NB4 (cell line): ENCODE measurements at regions not wholly inside any gene's neighbourhood (a gene's known extent, or its start where the extent isn't known, plus 50 kb on each side); places are given as distances from the start of the nearest gene placed in this dataset.

Experiments
- DNase-seq: peaks from one replicate; pipeline ENCODE4 v3.0.0; 2010; ENCODE audit warnings: low read depth
- H3K4me3 ChIP-seq: one replicate; pipeline ENCODE4 v1.5.1; 2011; ENCODE audit warnings: mild to moderate bottlenecking, low read depth, low read length, moderate library complexity
- CTCF ChIP-seq: IDR thresholded peaks from one replicate; pipeline ENCODE4 v1.5.1; 2012; ENCODE audit warnings: low read depth, low read length
- MYC ChIP-seq: IDR thresholded peaks from 2 replicates; pipeline ENCODE4 v1.6.1; 2011; ENCODE audit warnings: low read depth, low read length
- POLR2A ChIP-seq: IDR thresholded peaks from 2 replicates; pipeline ENCODE4 v1.6.1; 2011; ENCODE audit warnings: mild to moderate bottlenecking; ENCODE audit not compliant: insufficient read length; ENCODE audit errors: extremely low read depth
- TF ChIP-seq, protein P1 (sequence below): IDR thresholded peaks from 2 replicates; pipeline ENCODE4 v1.6.1; 2011; ENCODE audit warnings: low read depth, low read length

- no peak overlapping the region for H3K4me3 ChIP-seq
- DNase-seq: no peak
- TF ChIP-seq MYC (no peak), CTCF (no peak), POLR2A (no peak)
- TF ChIP-seq, protein P1, sequence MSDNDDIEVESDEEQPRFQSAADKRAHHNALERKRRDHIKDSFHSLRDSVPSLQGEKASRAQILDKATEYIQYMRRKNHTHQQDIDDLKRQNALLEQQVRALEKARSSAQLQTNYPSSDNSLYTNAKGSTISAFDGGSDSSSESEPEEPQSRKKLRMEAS: no peak
These were observed 297.7 kb downstream of the AEBP2 start for GRCh38 chr12:19737019-19737418.

DNA sequence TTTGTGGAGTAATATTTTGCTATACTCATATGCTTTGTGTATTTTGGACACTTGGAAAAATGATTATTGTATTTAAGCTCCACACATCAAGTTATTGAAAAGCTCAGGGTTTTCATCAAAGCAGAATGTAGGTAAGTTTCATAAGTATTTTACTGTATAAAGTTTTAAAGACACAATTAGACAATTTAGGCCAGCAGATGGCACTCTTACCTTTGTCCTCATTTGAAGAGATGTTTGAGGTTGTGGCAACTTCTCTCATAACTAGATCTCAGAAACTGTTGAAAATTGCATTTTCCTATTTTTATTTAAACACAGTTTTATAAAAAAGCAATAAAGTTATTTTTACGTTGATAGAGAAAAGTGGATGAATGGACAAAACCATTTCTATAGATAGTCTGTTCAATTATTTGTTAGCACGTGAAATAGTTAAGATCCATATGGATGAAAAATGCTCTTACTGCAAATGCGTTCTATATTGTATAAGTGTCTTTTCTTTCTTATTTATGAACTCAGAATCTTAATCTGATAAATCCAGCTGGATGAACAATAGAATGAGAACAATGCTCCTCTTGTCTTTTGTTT, 300.0 kb downstream of the AEBP2 start:
- H3K4me3 ChIP-seq: no peak overlapping the region
- TF ChIP-seq, protein P1: no peak
- peak; percentile 73 for TF ChIP-seq CTCF
- DNase-seq: peak; percentile 87

GRCh38 chr12:19740472-19741131, 301.3 kb downstream of the AEBP2 start:
- TF ChIP-seq MYC (no peak), CTCF (no peak), POLR2A (no peak)
- TF ChIP-seq, protein P1: no peak
- peak; percentile 78 for DNase-seq
- H3K4me3 ChIP-seq: no peak overlapping the region

DNA sequence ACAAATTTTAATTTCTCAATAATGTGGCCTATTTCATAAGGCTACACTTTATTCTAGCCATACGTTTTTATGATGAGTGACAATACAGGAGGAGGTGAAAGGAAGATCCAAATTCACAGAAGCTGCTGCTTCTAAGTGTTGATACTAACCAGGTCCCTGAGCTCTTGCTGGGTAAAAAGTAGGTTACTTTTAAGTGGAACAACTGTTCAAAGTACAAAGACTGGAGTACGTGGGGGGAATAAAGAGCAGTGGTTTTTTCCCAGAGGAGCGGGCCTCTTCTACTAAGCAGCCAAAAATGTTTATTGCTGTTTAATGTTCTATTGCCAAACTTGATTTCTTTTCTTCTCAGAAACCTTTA, 301.8 kb downstream of the AEBP2 start:
- H3K4me3 ChIP-seq: no peak overlapping the region
- TF ChIP-seq, protein P1: no peak
- TF ChIP-seq CTCF (no peak), MYC (no peak), POLR2A (no peak)
- DNase-seq: no peak

DNA sequence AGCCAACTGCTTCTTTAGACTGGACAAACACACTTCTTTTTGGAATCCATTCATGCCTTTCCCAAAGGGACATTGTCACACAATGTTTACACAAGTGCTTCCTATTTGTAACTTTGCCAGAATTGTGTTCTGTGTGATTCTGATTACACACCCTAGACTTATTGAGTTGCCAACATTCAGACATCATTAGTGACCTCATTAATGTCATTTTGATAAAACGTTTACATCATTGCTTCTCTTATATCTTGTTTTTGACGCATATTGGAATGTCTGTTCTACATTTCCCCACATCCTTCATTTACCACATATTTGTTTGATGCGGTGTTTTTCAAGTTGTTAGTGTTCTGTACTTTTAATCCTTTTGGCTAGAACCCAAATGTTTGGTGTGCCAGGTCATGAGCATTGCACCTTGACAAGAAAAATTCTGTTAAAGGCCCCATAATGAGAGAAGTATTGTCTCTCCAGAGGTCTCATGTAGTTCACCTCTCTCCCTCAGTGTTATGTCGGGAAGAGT, 305.5 kb downstream of the AEBP2 start:
- DNase-seq: no peak
- H3K4me3 ChIP-seq: no peak overlapping the region
- TF ChIP-seq POLR2A (no peak), MYC (no peak), CTCF (no peak)
- TF ChIP-seq, protein P1: no peak
